GM12878 (cell line): ENCODE measurements at regions not wholly inside any gene's neighbourhood (a gene's known extent, or its start where the extent isn't known, plus 50 kb on each side); places are given as distances from the start of the nearest gene placed in this dataset.

ENCODE experiments used
- ATAC-seq: fragments of 200-7000 bp; cut with Tn5 transposase; 3 replicates; pipeline ENCODE4 v1.9.1; 2020; ENCODE audit warnings: mild to moderate bottlenecking, moderate library complexity
- BruUV-seq: library from RNA; stranded (reverse); fragments of 400-500 nt; replicated peaks from 2 replicates; lab custom pipeline; 2021; lab: Mats Ljungman, UMichigan
- CTCF ChIA-PET: fragments of 300-600 bp; sonication (Branson Sonifier 250); formaldehyde crosslinking; extraction: SDS; loops from one replicate; lab custom pipeline; 2021; ENCODE audit warnings: inconsistent platforms; lab: Yijun Ruan, JAX
- POLR2A ChIA-PET: fragments of 350-600 bp; formaldehyde crosslinking; extraction: SDS; loops from one replicate; lab custom pipeline; 2021; ENCODE audit warnings: inconsistent platforms; lab: Charles Lee
- RAD21 ChIA-PET: fragments of 300-600 bp; sonication (Branson Sonifier 250); formaldehyde crosslinking; loops from one replicate; lab custom pipeline; 2023; ENCODE audit warnings: antibody characterized with exemption; ENCODE audit not compliant: unreplicated experiment; lab: Charles Lee
- SMC1A ChIA-PET: fragments of 300-600 bp; sonication (Branson Sonifier 250); formaldehyde crosslinking; loops from one replicate; lab custom pipeline; 2023; ENCODE audit not compliant: unreplicated experiment, uncharacterized antibody; lab: Charles Lee
- DNase-seq: peaks from one replicate; pipeline ENCODE4 v3.0.0-alpha.2; 2011; ENCODE audit warnings: low read depth, low spot score
- FAIRE-seq: peaks from 3 replicates; lab custom pipeline; 2011; peaks lifted over from hg19 to GRCh38; lab: Jason Lieb, UNC
- H2AFZ ChIP-seq: 2 replicates; pipeline ENCODE4 v1.6.0; 2011; ENCODE audit warnings: low read depth, low read length, control low read depth; ENCODE audit not compliant: control insufficient read depth
- H3K27ac ChIP-seq: 2 replicates; pipeline ENCODE4 v1.5.1; 2011; ENCODE audit warnings: control low read depth; ENCODE audit not compliant: control insufficient read depth, insufficient read depth
- H3K27me3 ChIP-seq, 2 experiments: replicated peaks in 1 of 2; 2 replicates each; pipeline versions ENCODE4 v1.6.0 to v1.6.1; 2011; ENCODE audit warnings: low read length in 1 of 2; ENCODE audit not compliant: control insufficient read depth in 2 of 2, insufficient read depth in 2 of 2
- H3K36me3 ChIP-seq, 2 experiments: 2 replicates each; pipeline ENCODE4 v1.5.1; 2011; ENCODE audit warnings: low read length in 1 of 2; ENCODE audit not compliant: control insufficient read depth in 2 of 2, insufficient read depth in 2 of 2
- H3K4me1 ChIP-seq: 2 replicates; pipeline ENCODE4 v1.6.1; 2011; ENCODE audit warnings: mild to moderate bottlenecking, low read length, moderate library complexity, mixed read lengths; ENCODE audit not compliant: control insufficient read depth, insufficient read depth
- H3K4me2 ChIP-seq: 2 replicates; pipeline ENCODE4 v1.6.0; 2011; ENCODE audit warnings: control low read depth; ENCODE audit not compliant: control insufficient read depth, insufficient read depth
- H3K4me3 ChIP-seq: fragments of 200-600 bp; sonication (generic); 2 replicates; pipeline ENCODE4 v1.5.1; 2016
- H3K79me2 ChIP-seq: 2 replicates; pipeline ENCODE4 v1.6.0; 2011; ENCODE audit warnings: low read length; ENCODE audit not compliant: control insufficient read depth, insufficient read depth
- H3K9ac ChIP-seq: 2 replicates; pipeline ENCODE4 v1.8.0; 2011; ENCODE audit warnings: low read length, control low read depth, mixed read lengths; ENCODE audit not compliant: control insufficient read depth, insufficient read depth
- H3K9me3 ChIP-seq: replicated peaks from 3 replicates; pipeline ENCODE4 v1.5.1; 2011; ENCODE audit warnings: mild to moderate bottlenecking, low read length; ENCODE audit not compliant: control insufficient read depth, insufficient read depth
- H4K20me1 ChIP-seq: 2 replicates; pipeline ENCODE4 v1.6.0; 2011; ENCODE audit not compliant: control insufficient read depth, insufficient read depth
- CBFB ChIP-seq: IDR thresholded peaks from 2 replicates; pipeline ENCODE4 v1.6.1; 2016; ENCODE audit warnings: antibody characterized with exemption, low read depth
- CBX5 ChIP-seq: sonication (generic); IDR thresholded peaks from 2 replicates; pipeline ENCODE4 v1.6.1; 2016; ENCODE audit warnings: low read depth, moderate library complexity, mild to moderate bottlenecking, inconsistent platforms
- DPF2 ChIP-seq: fragments of 450-650 bp; IDR thresholded peaks from 2 replicates; pipeline ENCODE4 v1.6.1; 2017; ENCODE audit warnings: mild to moderate bottlenecking
- MTA3 ChIP-seq: IDR thresholded peaks from 2 replicates; pipeline ENCODE4 v1.6.1; 2012; ENCODE audit warnings: low read length, inconsistent platforms, borderline replicate concordance
- REST ChIP-seq: IDR thresholded peaks from 2 replicates; pipeline ENCODE4 v1.6.1; 2012; ENCODE audit warnings: mild to moderate bottlenecking, low read depth, low read length
- RFX5 ChIP-seq: IDR thresholded peaks from 2 replicates; pipeline ENCODE4 v1.6.1; 2011; ENCODE audit warnings: low read depth, low read length, improper control_type of control experiment
- SIX5 ChIP-seq: IDR thresholded peaks from 2 replicates; pipeline ENCODE4 v1.6.1; 2011; ENCODE audit warnings: mild to moderate bottlenecking, low read depth, low read length, moderate library complexity; ENCODE audit not compliant: severe bottlenecking
- TCF3 ChIP-seq: IDR thresholded peaks from 2 replicates; pipeline ENCODE4 v1.6.1; 2012; ENCODE audit warnings: low read depth, mild to moderate bottlenecking, low read length, borderline replicate concordance; ENCODE audit not compliant: insufficient read depth
- USF2 ChIP-seq: IDR thresholded peaks from 2 replicates; pipeline ENCODE4 v1.6.1; 2011; ENCODE audit warnings: low read depth, low read length, improper control_type of control experiment, borderline replicate concordance
- ZNF622 ChIP-seq: fragments of 450-650 bp; IDR thresholded peaks from 2 replicates; pipeline ENCODE4 v1.6.1; 2017; ENCODE audit warnings: mild to moderate bottlenecking, inconsistent platforms
- WGBS: methylation state at CpG from one replicate; pipeline ENCODE4 v1.1.6; 2016; ENCODE audit warnings: low lambda C conversion rate; ENCODE audit not compliant: insufficient replicate concordance, insufficient coverage; ENCODE audit errors: missing lambda C conversion rate; 5-methylcytosine and 5-hydroxymethylcytosine counted together
- in situ Hi-C: fragments of 300-500 bp; cut with MboI; formaldehyde crosslinking; loops from 9 replicates; pipeline ENCODE4 v1.14.3; 2018; ENCODE audit warnings: mixed read lengths
- intact Hi-C: fragments of 100-400 bp; cut with micrococcal nuclease; formaldehyde crosslinking; loops from one replicate; pipeline ENCODE4 v1.14.2; 2022; ENCODE audit not compliant: unreplicated experiment

- TF ChIP-seq REST (no peak), TCF3 (no peak), RFX5 (no peak), CBX5 (no peak), MTA3 (no peak)
These were observed 105.7 kb upstream of the VAV3 start (continued) for GRCh38 chr1:108070662-108071061.

- H3K27me3 ChIP-seq = no peaks in the 10 kb centered on the region
- no peaks in the 10 kb centered on the region for H3K36me3 ChIP-seq
- no peaks in the 10 kb centered on the region for H3K4me1 ChIP-seq
- FAIRE-seq = no peak
- DNase-seq = no peak
- H3K4me2 ChIP-seq = no peak overlapping the region
- ChIA-PET RAD21 (interaction anchor here (1.3 kb wide), 1 partner anchor 286 kb away, joined by 3 read pairs; no protein-coding TSS in a partner anchor), CTCF (interaction anchor here (1.3 kb wide), 1 partner anchor 58 kb away, joined by 5 read pairs; no protein-coding TSS in a partner anchor), SMC1A (interaction anchor here (0.9 to 1.9 kb wide), 2 partner anchors 9 to 286 kb away, joined by 3 to 5 read pairs; no protein-coding TSS in a partner anchor), POLR2A (no interaction called here)
- H3K9me3 ChIP-seq = no peaks in the 10 kb centered on the region
- 0% methylated on average over 2 of the region's 2 CpGs for WGBS
- ATAC-seq = peak; percentile 46; the same call in 1 of the 3 replicates
- no TSS peak for BruUV-seq
- intact Hi-C loops (no loop called here), in situ Hi-C loops (no loop called here)
- H3K79me2 ChIP-seq = no peaks in the 10 kb centered on the region
- H3K9ac ChIP-seq = no peak overlapping the region
- no peak overlapping the region for H3K4me3 ChIP-seq
- H2AFZ ChIP-seq = no peak overlapping the region
- no peak for TF ChIP-seq DPF2
- no peak for TF ChIP-seq USF2
- no peak for TF ChIP-seq CBFB
- no peak for TF ChIP-seq ZNF622
- peak; percentile 37 for TF ChIP-seq SIX5
- no peaks in the 10 kb centered on the region for H4K20me1 ChIP-seq
- H3K27ac ChIP-seq = no peak overlapping the region
These were observed 103.0 kb upstream of the VAV3 start for GRCh38 chr1:108067884-108068540.
